Suppressor macrophage treated with lipopolysaccharide for 4 hours (primary cell): ENCODE measurements at regions not wholly inside any gene's neighbourhood (a gene's known extent, or its start where the extent isn't known, plus 50 kb on each side); places are given as distances from the start of the nearest gene placed in this dataset.
"Not testable (repeated sequence)": the region's sequence is repeated elsewhere in the genome, so short reads cannot be mapped to it uniquely, and the experiment has no call there.

Source experiments
- DNase-seq: peaks from one replicate; pipeline ENCODE4 v3.0.0-alpha.2; 2020

GRCh38 chr17:79560527-79560926 is 50.3 kb downstream of the RBFOX3 start:
- no peak for DNase-seq

GRCh38 chr17:79559111-79559887 is 51.6 kb downstream of the RBFOX3 start:
- DNase-seq: no peak

- no peak for DNase-seq
Measured at GRCh38 chr17:79558091-79558900, 52.6 kb downstream of the RBFOX3 start.

GRCh38 chr17:79557276-79558090 is 53.4 kb downstream of the RBFOX3 start:
- DNase-seq: no peak

- no peak for DNase-seq
Measured at GRCh38 chr17:79556271-79556670, 54.6 kb downstream of the RBFOX3 start.

GRCh38 chr17:79555543-79555942 is 55.3 kb downstream of the RBFOX3 start:
- DNase-seq: no peak

GRCh38 chr17:79554346-79554745 is 56.5 kb downstream of the RBFOX3 start:
- not testable (repeated sequence) for DNase-seq

- no peak for DNase-seq
Measured at GRCh38 chr17:79552824-79553223, 58.0 kb downstream of the RBFOX3 start.

GRCh38 chr17:79552405-79552804 is 58.4 kb downstream of the RBFOX3 start:
- no peak for DNase-seq

GRCh38 chr17:79549141-79549915 is 61.5 kb downstream of the RBFOX3 start:
- no peak for DNase-seq

GRCh38 chr17:79548116-79548515 is 62.7 kb downstream of the RBFOX3 start:
- DNase-seq: no peak

- DNase-seq: no peak
Measured at GRCh38 chr17:79547586-79547985, 63.3 kb downstream of the RBFOX3 start.

GRCh38 chr17:79547171-79547570 is 63.7 kb downstream of the RBFOX3 start:
- not testable (repeated sequence) for DNase-seq

- no peak for DNase-seq
Measured at GRCh38 chr17:79546386-79546785, 64.5 kb downstream of the RBFOX3 start.

- DNase-seq: no peak
Measured at GRCh38 chr17:79545251-79546005, 65.4 kb downstream of the RBFOX3 start.

GRCh38 chr17:79544142-79544914 is 66.5 kb downstream of the RBFOX3 start:
- no peak for DNase-seq

GRCh38 chr17:79543531-79543930 is 67.3 kb downstream of the RBFOX3 start:
- DNase-seq: no peak

- no peak for DNase-seq
Measured at GRCh38 chr17:79542718-79543117, 68.1 kb downstream of the RBFOX3 start.

- DNase-seq: no peak
Measured at GRCh38 chr17:79541056-79541850, 69.6 kb downstream of the RBFOX3 start.
